ENCODE measurements at regions not wholly inside any gene's neighbourhood (a gene's known extent, or its start where the extent isn't known, plus 50 kb on each side); places are given as distances from the start of the nearest gene placed in this dataset.

DNA sequence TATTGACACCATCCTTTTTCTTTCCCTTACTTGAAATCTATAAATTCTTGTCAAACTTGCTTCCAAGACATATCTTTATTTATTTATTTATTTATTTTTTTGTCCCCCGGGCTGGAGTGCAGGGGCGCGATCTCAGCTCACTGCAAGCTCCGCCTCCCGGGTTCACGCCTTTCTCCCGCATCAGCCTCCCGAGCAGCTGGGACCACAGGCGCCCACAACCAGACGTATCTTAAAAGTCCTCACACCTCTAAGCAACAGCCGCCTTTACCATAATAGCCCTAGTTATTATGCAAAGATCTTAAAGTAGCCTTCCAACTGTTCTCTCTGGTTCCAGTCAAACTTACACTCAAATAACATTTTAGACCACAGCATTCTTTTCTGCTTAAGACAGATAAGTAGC, 657.0 kb upstream of the B3GAT1 start:
- Histone ChIP-seq H3K14ac (ENCODE audit: insufficient read length) (no peak overlapping the region), H2BK120ac (replicated peaks; ENCODE audit: low read depth, low read length) (no peak overlapping the region), H2AFZ (ENCODE audit: low read length) (no peak overlapping the region), H4K91ac (replicated peaks; ENCODE audit: insufficient read length, low read length) (no peak overlapping the region), H3K9me3 (ENCODE audit: insufficient read depth in 2 of 2, low read depth in 1 of 2, low read length in 1 of 2) (peaks cover 0 to 4% of the 10 kb centered on the region in 2 experiments; a peak in 2 of 4 replicates), H4K20me1 (replicated peaks in 1 of 2; ENCODE audit: control insufficient read depth in 1 of 2, insufficient read depth in 2 of 2, low read length in 2 of 2) (no peaks in the 10 kb centered on the region), H3K4me3 (ENCODE audit: extremely low read depth in 1 of 4, insufficient read depth in 2 of 4, low read depth in 3 of 4, low read length in 4 of 4) (no peak overlapping the region), H3K4me2 (ENCODE audit: insufficient read depth in 1 of 2, low read depth in 2 of 2, low read length in 2 of 2) (no peak overlapping the region), H3K56ac (replicated peaks; ENCODE audit: insufficient read length, low read depth, low read length) (no peak overlapping the region), H2BK15ac (ENCODE audit: low read length) (no peak overlapping the region), H3K27me3 (replicated peaks in 1 of 4; ENCODE audit: control insufficient read depth in 3 of 4, extremely low read depth in 1 of 4, insufficient read depth in 3 of 4, low read length in 3 of 4) (no peaks in the 10 kb centered on the region), H2BK12ac (ENCODE audit: low read depth, low read length) (no peak overlapping the region), H3K4me1 (replicated peaks in 1 of 4; ENCODE audit: control insufficient read depth in 3 of 4, insufficient read depth in 4 of 4, low read length in 3 of 4) (no peaks in the 10 kb centered on the region; a peak in 1 of 7 replicates), H2BK5ac (ENCODE audit: low read depth, low read length) (no peak overlapping the region), H2AK5ac (ENCODE audit: low read depth, low read length) (no peak overlapping the region), H4K5ac (ENCODE audit: insufficient read length, low read depth, low read length) (no peak overlapping the region), H3K23ac (ENCODE audit: insufficient read length) (no peak overlapping the region), H3K79me2 (ENCODE audit: control insufficient read depth in 1 of 2, insufficient read depth in 2 of 2, low read length in 2 of 2) (no peaks in the 10 kb centered on the region), H3K79me1 (ENCODE audit: low read depth, low read length) (no peaks in the 10 kb centered on the region), H3K18ac (ENCODE audit: extremely low read depth, low read length) (no peak overlapping the region), H3K4ac (replicated peaks; ENCODE audit: insufficient read length, low read depth, low read length) (no peak overlapping the region), H3K36me3 (ENCODE audit: control insufficient read depth in 2 of 4, insufficient read depth in 4 of 4, low read length in 3 of 4) (no peaks in the 10 kb centered on the region), H3K23me2 (ENCODE audit: low read depth, low read length) (no peaks in the 10 kb centered on the region), H2BK20ac (ENCODE audit: low read length) (no peak overlapping the region), H4K8ac (ENCODE audit: extremely low read depth, insufficient read depth, low read length) (no peak overlapping the region), H3K9ac (replicated peaks in 1 of 4; ENCODE audit: extremely low read depth in 1 of 4, low read depth in 3 of 4, low read length in 3 of 4) (no peak overlapping the region), H3K27ac (ENCODE audit: low read depth, low read length) (no peak overlapping the region)
- WGBS, 2 experiments (ENCODE audit: extremely low coverage in 1 of 2, insufficient coverage in 1 of 2, insufficient read length in 1 of 2, insufficient replicate concordance in 2 of 2, low coverage in 1 of 2, low lambda C conversion rate in 2 of 2, missing lambda C conversion rate in 1 of 2), result 90% methylated on average over 11 of the region's 11 CpGs; no CpG with 5 or more reads in 1 of the 2 experiments
- no peak for DNase-seq (ENCODE audit: low read depth in 1 of 2, low spot score in 2 of 2)
- ChIA-PET CTCF (ENCODE audit: partially characterized antibody) (interaction anchor here (0.7 to 3.4 kb wide), 9 partner anchors 14 to 250 kb away, joined by 3 to 27 read pairs (median 4); no protein-coding TSS in a partner anchor), POLR2A (ENCODE audit: partially characterized antibody) (no interaction called here)
- no peak for FAIRE-seq
- TF ChIP-seq CTBP2 (IDR thresholded peaks at IDR 0.05; ENCODE audit: borderline replicate concordance, insufficient read depth, insufficient read length, low read length) (no peak), CBX8 (IDR thresholded peaks at IDR 0.05; ENCODE audit: borderline replicate concordance, low read depth, low read length) (no peak), MAFK (IDR thresholded peaks at IDR 0.05; ENCODE audit: low read depth, low read length) (no peak)
- TF ChIP-seq, protein P1, sequence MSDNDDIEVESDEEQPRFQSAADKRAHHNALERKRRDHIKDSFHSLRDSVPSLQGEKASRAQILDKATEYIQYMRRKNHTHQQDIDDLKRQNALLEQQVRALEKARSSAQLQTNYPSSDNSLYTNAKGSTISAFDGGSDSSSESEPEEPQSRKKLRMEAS (IDR thresholded peaks at IDR 0.05), result no peak
- TF ChIP-seq, protein P2, sequence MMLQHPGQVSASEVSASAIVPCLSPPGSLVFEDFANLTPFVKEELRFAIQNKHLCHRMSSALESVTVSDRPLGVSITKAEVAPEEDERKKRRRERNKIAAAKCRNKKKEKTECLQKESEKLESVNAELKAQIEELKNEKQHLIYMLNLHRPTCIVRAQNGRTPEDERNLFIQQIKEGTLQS (IDR thresholded peaks at IDR 0.05; ENCODE audit: insufficient read depth, low read depth, low read length), result no peak
